Esophagus squamous epithelium (tissue), 4 donors: ENCODE measurements at regions not wholly inside any gene's neighbourhood (a gene's known extent, or its start where the extent isn't known, plus 50 kb on each side); places are given as distances from the start of the nearest gene placed in this dataset.

Source experiments
- POLR2A ChIP-seq, 4 donors: fragments of 450-650 bp; IDR thresholded peaks; one replicate each; pipeline ENCODE4 v1.6.1; 2017; ENCODE audit warnings: antibody characterized with exemption in 4 of 4, mild to moderate bottlenecking in 4 of 4, moderate library complexity in 3 of 4
- TF ChIP-seq, protein P1 (sequence below), 6 experiments: fragments of 450-650 bp in 4 of 6; fragments of 200-600 bp in 2 of 6; sonication (generic) in 2 of 6; IDR thresholded peaks; one replicate each; pipeline ENCODE4 v1.5.1; 2016 to 2019; ENCODE audit warnings: antibody characterized with exemption in 6 of 6, mild to moderate bottlenecking in 4 of 6, moderate library complexity in 4 of 6

DNA sequence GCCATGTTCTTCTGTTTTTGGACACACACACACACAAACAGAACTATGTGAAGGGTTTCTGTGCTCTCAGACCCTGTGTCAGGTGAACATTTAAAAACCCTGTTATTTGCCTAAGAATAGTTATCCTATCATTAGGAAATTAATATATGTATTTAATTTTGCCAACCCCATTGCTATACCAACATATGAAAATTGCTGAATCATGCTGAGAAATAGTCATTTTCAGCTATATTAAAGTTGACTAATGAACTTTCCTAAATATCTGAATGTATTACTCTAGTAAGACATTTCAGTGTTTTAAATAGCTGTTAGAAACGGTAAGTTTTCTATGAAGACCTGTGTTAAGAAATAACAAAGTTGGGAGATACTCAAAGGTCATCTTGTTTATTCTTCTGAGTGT lies 596.9 kb upstream of the GRM7 start:
- TF ChIP-seq, protein P1, sequence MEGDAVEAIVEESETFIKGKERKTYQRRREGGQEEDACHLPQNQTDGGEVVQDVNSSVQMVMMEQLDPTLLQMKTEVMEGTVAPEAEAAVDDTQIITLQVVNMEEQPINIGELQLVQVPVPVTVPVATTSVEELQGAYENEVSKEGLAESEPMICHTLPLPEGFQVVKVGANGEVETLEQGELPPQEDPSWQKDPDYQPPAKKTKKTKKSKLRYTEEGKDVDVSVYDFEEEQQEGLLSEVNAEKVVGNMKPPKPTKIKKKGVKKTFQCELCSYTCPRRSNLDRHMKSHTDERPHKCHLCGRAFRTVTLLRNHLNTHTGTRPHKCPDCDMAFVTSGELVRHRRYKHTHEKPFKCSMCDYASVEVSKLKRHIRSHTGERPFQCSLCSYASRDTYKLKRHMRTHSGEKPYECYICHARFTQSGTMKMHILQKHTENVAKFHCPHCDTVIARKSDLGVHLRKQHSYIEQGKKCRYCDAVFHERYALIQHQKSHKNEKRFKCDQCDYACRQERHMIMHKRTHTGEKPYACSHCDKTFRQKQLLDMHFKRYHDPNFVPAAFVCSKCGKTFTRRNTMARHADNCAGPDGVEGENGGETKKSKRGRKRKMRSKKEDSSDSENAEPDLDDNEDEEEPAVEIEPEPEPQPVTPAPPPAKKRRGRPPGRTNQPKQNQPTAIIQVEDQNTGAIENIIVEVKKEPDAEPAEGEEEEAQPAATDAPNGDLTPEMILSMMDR (IDR thresholded peaks at IDR 0.05) = no peak
- no peak for TF ChIP-seq POLR2A (IDR thresholded peaks at IDR 0.05)
